HK-2 (cell line): ENCODE measurements at regions not wholly inside any gene's neighbourhood (a gene's known extent, or its start where the extent isn't known, plus 50 kb on each side); places are given as distances from the start of the nearest gene placed in this dataset.
"Not testable (repeated sequence)": the region's sequence is repeated elsewhere in the genome, so short reads cannot be mapped to it uniquely, and the experiment has no call there.

Experiments used
- DNase-seq: peaks from one replicate; pipeline ENCODE4 v3.0.0-alpha.2; 2018; ENCODE audit not compliant: unreplicated experiment

DNA sequence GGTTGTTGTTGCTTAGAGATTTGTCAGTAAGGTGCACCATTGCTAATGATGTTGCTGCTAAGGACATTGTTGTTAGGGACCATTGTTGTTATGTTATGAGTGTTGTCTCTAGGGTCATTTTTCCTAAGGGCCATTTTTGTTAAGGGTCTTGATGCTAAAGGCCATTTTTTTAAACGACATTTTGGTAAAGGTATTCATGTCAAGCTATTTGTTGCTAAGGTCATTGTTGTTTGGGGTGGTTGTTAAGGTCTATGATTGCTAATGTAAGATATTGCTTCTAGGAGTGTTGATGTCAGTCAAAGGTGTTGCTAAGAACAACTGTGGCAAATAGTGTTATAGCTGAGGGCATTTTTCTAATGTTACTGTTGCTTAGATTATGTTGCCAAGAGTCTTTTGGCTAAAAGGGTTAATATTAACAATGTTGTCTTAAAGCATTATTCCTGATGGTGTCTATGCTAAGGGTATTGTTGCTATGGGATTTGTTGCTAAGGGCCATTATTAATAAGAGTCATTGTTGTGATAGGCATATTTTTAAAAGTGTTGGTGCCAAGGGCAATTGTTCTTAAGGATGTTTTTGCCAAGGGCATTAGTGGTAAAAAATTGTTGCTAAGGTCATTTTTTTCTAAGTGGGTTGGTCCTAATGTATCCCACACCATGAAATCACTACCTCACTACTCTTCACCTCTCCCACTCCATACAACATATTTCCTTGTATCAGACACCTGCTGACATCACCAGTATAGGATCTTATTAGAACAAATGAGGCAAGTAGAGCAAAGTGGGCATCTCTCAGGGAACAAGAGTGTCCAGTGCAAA lies 56.2 kb downstream of the SPATA31A6 start:
- not testable (repeated sequence) for DNase-seq

DNA sequence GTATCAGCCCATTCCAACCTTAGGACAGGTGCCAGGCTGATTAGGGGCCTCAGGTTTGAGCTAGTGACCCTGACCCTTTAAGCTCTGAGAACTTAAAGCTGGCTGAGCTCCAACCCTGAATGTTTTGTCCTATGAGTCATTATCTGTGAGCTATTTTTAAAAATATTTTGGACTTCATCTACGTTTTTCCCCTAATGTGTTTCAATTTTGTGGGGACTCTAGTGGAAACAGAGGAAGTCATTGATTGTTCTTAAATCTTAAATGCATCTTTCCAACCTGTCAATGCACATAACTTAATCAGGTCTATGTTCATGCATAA lies 56.8 kb downstream of the SPATA31A6 start:
- not testable (repeated sequence) for DNase-seq

- DNase-seq, result not testable (repeated sequence)
Measured at GRCh38 chr9:42243211-42243610, 59.8 kb downstream of the SPATA31A6 start.

DNA sequence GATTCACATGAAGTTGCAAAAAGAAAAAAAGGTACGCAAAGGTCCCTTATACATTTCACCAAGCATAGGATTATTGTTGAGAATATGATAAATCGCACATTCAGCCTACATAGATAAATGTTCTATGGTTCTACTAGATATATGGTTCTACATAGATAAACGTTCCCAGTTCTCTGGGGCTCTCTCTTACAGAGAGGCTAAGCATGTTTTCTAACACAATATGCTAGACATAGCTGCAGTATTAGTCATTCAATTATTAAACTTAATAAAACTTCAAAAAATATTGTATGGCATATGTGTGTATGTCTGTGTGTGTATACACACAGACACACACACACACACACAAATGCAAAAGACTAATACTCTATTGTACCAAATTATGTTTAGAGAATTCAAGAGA lies 60.4 kb downstream of the SPATA31A6 start:
- DNase-seq, result not testable (repeated sequence)

- DNase-seq, result not testable (repeated sequence)
Measured at GRCh38 chr9:42268729-42269128, 85.3 kb downstream of the SPATA31A6 start.

DNA sequence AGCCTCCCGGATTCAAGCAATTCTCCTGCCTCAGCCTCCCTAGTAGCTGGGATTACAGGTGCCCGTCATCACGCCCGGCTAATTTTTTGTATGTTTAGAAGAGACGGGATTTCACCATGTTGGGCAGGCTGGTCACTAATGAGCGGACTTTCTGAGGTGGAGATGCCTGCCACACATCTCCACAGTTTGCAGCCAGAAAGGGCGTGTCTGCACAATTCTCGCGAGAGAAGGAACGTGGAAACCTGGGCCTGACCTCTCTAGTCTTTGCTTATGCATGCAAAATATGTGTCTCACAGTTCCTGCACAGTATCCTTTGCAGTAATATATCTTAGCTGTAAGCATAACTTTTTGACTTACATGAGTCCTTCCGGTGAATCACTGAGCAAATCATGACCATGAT lies 85.7 kb downstream of the SPATA31A6 start:
- DNase-seq, result not testable (repeated sequence)

DNA sequence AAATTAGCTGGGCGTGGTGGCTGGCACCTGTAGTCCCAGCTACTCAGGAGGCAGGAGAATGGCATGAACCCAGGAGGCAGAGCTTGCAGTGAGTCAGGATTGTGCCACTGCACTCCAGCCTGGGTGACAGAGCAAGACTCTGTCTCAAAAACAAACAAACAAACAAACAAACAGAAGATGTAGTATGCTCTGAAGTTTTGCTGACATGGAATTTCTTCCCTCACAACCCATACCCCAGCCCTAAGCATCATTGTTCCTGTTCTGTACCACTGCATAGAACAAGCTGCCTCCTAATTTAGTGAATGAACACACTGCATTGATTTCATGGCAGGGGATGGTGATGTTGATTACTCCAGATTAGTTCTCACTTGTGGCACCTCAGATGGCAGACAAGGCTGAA lies 89.7 kb downstream of the SPATA31A6 start:
- not testable (repeated sequence) for DNase-seq

DNA sequence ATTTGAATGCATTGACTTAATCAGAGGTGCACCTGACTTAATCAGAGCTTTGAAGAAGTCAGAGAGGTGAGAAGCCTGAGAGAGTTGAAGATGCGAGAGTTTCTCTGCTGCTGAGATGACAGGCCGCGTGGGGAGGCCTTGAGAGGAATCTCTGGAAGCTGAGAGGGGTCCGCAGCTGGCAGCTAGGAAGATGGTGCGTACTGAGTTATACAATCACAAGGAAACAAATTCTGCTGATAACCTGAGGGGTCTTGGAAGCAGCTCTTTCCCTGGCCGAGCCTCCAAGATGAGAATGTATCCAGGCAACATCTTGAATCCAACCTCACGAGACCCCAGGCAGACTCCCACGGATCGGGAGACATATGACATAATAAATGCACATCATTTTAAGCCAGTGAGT lies 91.7 kb downstream of the SPATA31A6 start:
- DNase-seq, result no peak

DNA sequence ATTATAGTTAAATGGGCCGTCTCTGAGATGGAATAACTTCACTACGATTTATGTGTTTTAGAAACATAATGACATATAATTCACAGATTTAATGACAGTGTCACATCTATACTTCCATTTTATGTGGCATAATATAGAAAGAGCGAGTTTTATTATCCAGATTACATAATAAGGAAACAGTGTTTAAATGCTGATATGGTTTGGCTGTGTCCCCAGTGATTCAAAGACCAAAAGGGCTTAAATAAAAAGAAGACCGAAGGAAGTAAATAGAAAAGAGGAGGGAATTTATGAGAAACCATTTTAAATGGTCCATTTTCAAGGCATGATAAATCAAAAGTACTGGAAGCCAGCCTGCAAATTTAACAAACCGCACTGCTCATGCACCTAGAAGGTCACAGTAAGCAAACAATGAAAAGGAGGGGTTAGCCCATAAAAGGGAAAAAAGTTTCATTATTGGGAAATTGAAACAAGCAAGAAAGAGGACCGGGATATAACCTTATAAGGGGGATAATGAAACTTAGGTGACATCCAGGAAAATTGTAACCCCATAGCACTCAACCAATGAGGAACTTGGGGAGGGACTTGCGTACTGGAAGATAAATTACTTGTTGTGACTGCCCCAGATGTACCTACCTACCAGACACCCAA lies 99.2 kb downstream of the SPATA31A6 start:
- DNase-seq, result not testable (repeated sequence)

GRCh38 chr9:42283179-42283543 lies 99.7 kb downstream of the SPATA31A6 start:
- DNase-seq, result not testable (repeated sequence)

GRCh38 chr9:42286145-42286845 lies 102.8 kb downstream of the SPATA31A6 start:
- not testable (repeated sequence) for DNase-seq

GRCh38 chr9:42288002-42288864 lies 104.8 kb downstream of the SPATA31A6 start:
- DNase-seq, result not testable (repeated sequence)

GRCh38 chr9:42288865-42289229 lies 105.4 kb downstream of the SPATA31A6 start:
- not testable (repeated sequence) for DNase-seq

DNA sequence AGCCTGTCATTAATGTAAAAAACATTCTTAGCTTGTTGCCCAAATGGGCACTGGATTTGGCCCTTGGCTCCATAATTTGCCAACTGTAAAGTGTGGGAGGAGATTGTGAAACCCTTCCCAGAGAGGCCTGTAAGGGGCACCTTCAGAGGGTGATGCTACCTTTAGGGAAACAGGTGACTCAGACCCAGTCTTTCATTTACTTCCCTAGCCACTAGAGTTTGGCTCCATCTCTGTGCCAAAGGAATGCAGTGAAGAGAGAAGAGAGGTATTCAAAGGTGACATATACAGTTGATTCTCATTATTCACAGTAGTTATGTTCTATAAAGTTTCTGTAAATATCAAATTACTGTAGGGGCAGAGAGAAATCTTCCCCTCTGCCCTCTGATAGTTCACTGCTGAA lies 116.7 kb downstream of the SPATA31A6 start:
- DNase-seq, result not testable (repeated sequence)

- not testable (repeated sequence) for DNase-seq
Measured at GRCh38 chr9:42306625-42307024, 123.2 kb downstream of the SPATA31A6 start.

- DNase-seq, result not testable (repeated sequence)
Measured at GRCh38 chr9:42307449-42307848, 124.0 kb downstream of the SPATA31A6 start.

DNA sequence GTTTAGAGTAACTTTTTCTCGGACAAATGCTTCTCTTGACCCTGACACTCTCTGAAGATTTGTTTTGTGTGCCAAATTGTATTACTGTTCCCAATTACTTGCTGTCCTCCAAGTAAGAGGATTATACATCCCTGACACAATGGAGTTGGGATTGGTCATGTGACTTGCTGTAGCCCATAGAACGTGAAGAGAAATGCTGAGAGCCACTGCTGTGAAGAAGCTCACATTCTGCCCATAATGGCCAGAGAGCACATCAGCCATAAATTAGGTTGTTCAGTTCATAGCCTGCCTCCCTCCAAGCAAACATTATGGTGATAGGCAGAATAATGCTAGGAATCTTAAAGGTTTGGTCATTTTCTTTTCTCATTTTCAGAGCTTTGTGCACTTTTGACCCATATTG lies 127.5 kb downstream of the SPATA31A6 start:
- not testable (repeated sequence) for DNase-seq

- DNase-seq, result not testable (repeated sequence)
Measured at GRCh38 chr9:42316026-42316425, 132.6 kb downstream of the SPATA31A6 start.

- not testable (repeated sequence) for DNase-seq
Measured at GRCh38 chr9:42317677-42318076, 134.2 kb downstream of the SPATA31A6 start.

DNA sequence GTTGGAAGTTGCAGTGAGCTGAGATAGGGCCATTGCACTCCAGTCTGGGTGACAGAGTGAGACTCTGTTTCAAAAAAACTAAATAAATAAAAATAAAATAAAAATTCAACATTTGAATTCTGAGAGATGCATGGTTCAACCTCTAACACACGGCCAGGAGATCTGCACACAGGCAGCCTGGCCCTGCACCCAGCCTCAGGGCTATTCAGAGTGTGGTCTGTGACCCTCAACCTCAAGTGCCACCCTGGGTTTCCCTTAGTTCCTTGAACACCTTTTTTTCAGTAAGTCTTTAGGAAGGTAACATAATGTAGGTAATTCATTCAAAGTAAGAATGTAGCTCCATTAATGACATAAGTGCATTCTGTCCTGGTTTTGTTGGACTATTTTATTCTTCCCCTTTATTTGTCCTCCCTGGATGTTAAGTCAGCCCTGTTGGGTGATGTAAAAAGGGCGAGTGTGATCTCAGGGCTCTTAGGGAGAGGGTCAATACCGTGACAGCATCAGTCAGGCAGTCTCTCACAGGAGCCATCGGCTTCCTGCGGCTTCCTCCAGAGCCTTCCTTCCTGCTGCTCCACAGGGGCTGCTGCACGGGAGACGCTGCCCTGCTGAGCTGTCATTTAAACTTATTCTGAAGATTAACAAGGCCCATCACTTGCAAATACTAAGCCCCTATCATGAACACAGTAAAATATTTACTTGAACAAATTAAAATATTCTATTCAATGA lies 139.8 kb downstream of the SPATA31A6 start:
- not testable (repeated sequence) for DNase-seq

GRCh38 chr9:42325142-42325541 lies 141.7 kb downstream of the SPATA31A6 start:
- DNase-seq, result not testable (repeated sequence)
